Motor neuron (in vitro differentiated cells): ENCODE measurements at regions not wholly inside any gene's neighbourhood (a gene's known extent, or its start where the extent isn't known, plus 50 kb on each side); places are given as distances from the start of the nearest gene placed in this dataset.
"Not testable (repeated sequence)": the region's sequence is repeated elsewhere in the genome, so short reads cannot be mapped to it uniquely, and the experiment has no call there.

Source experiments
- ATAC-seq, 8 experiments: fragments of 200-7000 bp; cut with Tn5 transposase; replicated peaks in 6 of 8; 2 replicates each; pipeline ENCODE4 v1.8.0; 2021; ENCODE audit warnings: mild to moderate bottlenecking in 8 of 8, moderate library complexity in 8 of 8
- H3K27ac ChIP-seq, 2 donors: fragments of 250-450 bp; sonication (Bioruptor Pico); 2 replicates each; pipeline ENCODE4 v1.9.0; 2021; ENCODE audit warnings: antibody characterized with exemption in 2 of 2, mild to moderate bottlenecking in 2 of 2, moderate library complexity in 1 of 2
- H3K4me1 ChIP-seq, 2 donors: fragments of 250-450 bp; sonication (Bioruptor Pico); replicated peaks in 1 of 2; 2 replicates each; pipeline ENCODE4 v1.6.1; 2021; ENCODE audit warnings: antibody characterized with exemption in 2 of 2, mild to moderate bottlenecking in 2 of 2, moderate library complexity in 1 of 2
- H3K4me3 ChIP-seq, 5 donors: fragments of 250-450 bp; sonication (Bioruptor Pico); 2 replicates each; pipeline ENCODE4 v1.9.0; 2021; ENCODE audit warnings: antibody characterized with exemption in 5 of 5, mild to moderate bottlenecking in 5 of 5, moderate library complexity in 4 of 5
- WGBS, 10 experiments: fragments of 450-650 bp; shearing (Covaris generic); methylation state at CpG; one replicate each; pipeline ENCODE4 v1.0.0; 2022; 5-methylcytosine and 5-hydroxymethylcytosine counted together
- in situ Hi-C, 9 experiments: fragments of 400-800 bp; cut with MboI; loops; one replicate each; pipeline ENCODE4 v1.15.0; 2021; ENCODE audit warnings: low sequenced_read_pairs in 9 of 9, low pct_unique_long_range_greater_than_20kb in 2 of 9; ENCODE audit not compliant: unreplicated experiment in 9 of 9

- H3K4me1 ChIP-seq: peaks cover 0 to 2% of the 10 kb centered on the region in 2 donors
- ATAC-seq: peak in 1 of 8 experiments; percentile 19
- H3K27ac ChIP-seq: no peak overlapping the region
- in situ Hi-C loops: no loop called here
- H3K4me3 ChIP-seq: no peak overlapping the region
- WGBS, 10 experiments: 44 to 100% (median 92%) methylated on average over 1 to 2 of the region's 2 CpGs
Measured at GRCh38 chr18:56455141-56455540, 183.3 kb downstream of the TXNL1 start.

- no peak overlapping the region for H3K4me3 ChIP-seq
Measured at GRCh38 chr18:56453631-56454030, 184.8 kb downstream of the TXNL1 start.

GRCh38 chr18:56451188-56451587 is 187.2 kb downstream of the TXNL1 start:
- H3K27ac ChIP-seq: no peak overlapping the region
- WGBS, 10 experiments: 67 to 100% (median 88%) methylated on average over 1 of the region's 1 CpG; no CpG with 5 or more reads in 3 of the 10 experiments
- no peaks in the 10 kb centered on the region for H3K4me1 ChIP-seq
- H3K4me3 ChIP-seq: no peak overlapping the region
- in situ Hi-C loops: no loop called here
- ATAC-seq: no peak

More at GRCh38 chr18:56453631-56454030, 184.8 kb downstream of the TXNL1 start:
- H3K27ac ChIP-seq: no peak overlapping the region
- in situ Hi-C loops: no loop called here
- 3 to 58% (median 39%) methylated on average over 1 to 3 of the region's 3 CpGs; no CpG with 5 or more reads in 1 of the 10 experiments for WGBS, 10 experiments
- peak in 3 of 8 experiments; percentile 33 to 60 (median 39) for ATAC-seq
- H3K4me1 ChIP-seq: no peaks in the 10 kb centered on the region

- in situ Hi-C loops: no loop called here
- WGBS, 10 experiments: 67 to 94% (median 90%) methylated on average over 1 to 5 of the region's 5 CpGs; no CpG with 5 or more reads in 3 of the 10 experiments
- Histone ChIP-seq H3K4me1 (no peaks in the 10 kb centered on the region), H3K4me3 (no peak overlapping the region), H3K27ac (no peak overlapping the region)
- ATAC-seq: no peak
Measured at GRCh38 chr18:56448751-56449150, 189.6 kb downstream of the TXNL1 start.

GRCh38 chr18:56445422-56445821 is 193.0 kb downstream of the TXNL1 start:
- Histone ChIP-seq H3K27ac (no peak overlapping the region), H3K4me1 (no peaks in the 10 kb centered on the region), H3K4me3 (no peak overlapping the region)
- ATAC-seq: peak in 1 of 8 experiments; percentile 48
- 31 to 93% (median 88%) methylated on average over 3 to 6 of the region's 6 CpGs; no CpG with 5 or more reads in 3 of the 10 experiments for WGBS, 10 experiments
- in situ Hi-C loops: no loop called here

- Histone ChIP-seq H3K27ac (no peak overlapping the region), H3K4me1 (no peaks in the 10 kb centered on the region), H3K4me3 (no peak overlapping the region)
- no peak for ATAC-seq
- in situ Hi-C loops: no loop called here
- WGBS, 10 experiments: 50 to 100% (median 90%) methylated on average over 1 to 3 of the region's 3 CpGs; no CpG with 5 or more reads in 1 of the 10 experiments
Measured at GRCh38 chr18:56444201-56444600, 194.2 kb downstream of the TXNL1 start.

GRCh38 chr18:56443166-56443907 is 195.1 kb downstream of the TXNL1 start:
- in situ Hi-C loops: no loop called here
- no peaks in the 10 kb centered on the region for H3K4me1 ChIP-seq
- 50 to 100% (median 74%) methylated on average over 1 to 3 of the region's 3 CpGs; no CpG with 5 or more reads in 1 of the 10 experiments for WGBS, 10 experiments
- H3K4me3 ChIP-seq: no peak overlapping the region
- no peak overlapping the region for H3K27ac ChIP-seq
- no peak for ATAC-seq

- H3K27ac ChIP-seq, ATAC-seq, in situ Hi-C loops, H3K4me1 ChIP-seq, H3K4me3 ChIP-seq: not testable (repeated sequence)
- 60 to 93% (median 84%) methylated on average over 1 to 2 of the region's 2 CpGs; no CpG with 5 or more reads in 2 of the 10 experiments for WGBS, 10 experiments
Measured at GRCh38 chr18:56438480-56438879, 199.9 kb downstream of the TXNL1 start.

- Histone ChIP-seq H3K27ac (no peak overlapping the region), H3K4me1 (peaks cover 0 to 6% of the 10 kb centered on the region in 2 donors), H3K4me3 (no peak overlapping the region)
- ATAC-seq: no peak
- in situ Hi-C loops: no loop called here
- WGBS, 10 experiments: 0 to 83% (median 61%) methylated on average over 1 of the region's 1 CpG; no CpG with 5 or more reads in 4 of the 10 experiments
Measured at GRCh38 chr18:56436651-56437050, 201.7 kb downstream of the TXNL1 start.

GRCh38 chr18:56433919-56434318 is 204.5 kb downstream of the TXNL1 start:
- H3K4me1 ChIP-seq: peaks cover 0 to 6% of the 10 kb centered on the region in 2 donors
- in situ Hi-C loops: no loop called here
- WGBS, 10 experiments: 60 to 100% (median 78%) methylated on average over 1 to 3 of the region's 3 CpGs
- H3K27ac ChIP-seq: no peak overlapping the region
- no peak overlapping the region for H3K4me3 ChIP-seq
- no peak for ATAC-seq

GRCh38 chr18:56431551-56431950 is 206.8 kb downstream of the TXNL1 start:
- no peak overlapping the region for H3K27ac ChIP-seq
- no peak overlapping the region for H3K4me3 ChIP-seq
- in situ Hi-C loops: no loop called here
- ATAC-seq: no peak
- H3K4me1 ChIP-seq: peaks cover 0 to 5% of the 10 kb centered on the region in 2 donors

- Histone ChIP-seq H3K4me3 (no peak overlapping the region), H3K4me1 (no peaks in the 10 kb centered on the region), H3K27ac (no peak overlapping the region)
- in situ Hi-C loops: no loop called here
- ATAC-seq: no peak
Measured at GRCh38 chr18:56423626-56424025, 214.8 kb downstream of the TXNL1 start.

- whole genome bisulfite sequencing, 10 experiments: 15 to 100% (median 73%) methylated on average over 1 to 2 of the region's 2 CpGs; no CpG with 5 or more reads in 3 of the 10 experiments
- Histone ChIP-seq H3K4me3 (no peak overlapping the region), H3K27ac (no peak overlapping the region), H3K4me1 (no peaks in the 10 kb centered on the region)
- peak in 1 of 8 experiments; percentile 77 for ATAC-seq
- in situ Hi-C loops: no loop called here
Measured at GRCh38 chr18:56421647-56422046, 216.7 kb downstream of the TXNL1 start.

GRCh38 chr18:56420868-56421267 is 217.5 kb downstream of the TXNL1 start:
- ATAC-seq, H3K4me3 ChIP-seq: not testable (repeated sequence)

More at GRCh38 chr18:56420868-56421267, 217.5 kb downstream of the TXNL1 start:
- WGBS, 10 experiments: 92% methylated on average over 2 of the region's 5 CpGs; no CpG with 5 or more reads in 9 of the 10 experiments
- H3K27ac ChIP-seq, H3K4me1 ChIP-seq, in situ Hi-C loops: not testable (repeated sequence)
